GM21526 (cell line): ENCODE measurements at regions not wholly inside any gene's neighbourhood (a gene's known extent, or its start where the extent isn't known, plus 50 kb on each side); places are given as distances from the start of the nearest gene placed in this dataset.

Source experiments
- ATAC-seq: cut with Tn5 transposase; IDR thresholded peaks from one replicate; pipeline ENCODE4 v1.9.1; 2021; ENCODE audit warnings: moderate library complexity; ENCODE audit not compliant: unreplicated experiment, low FRiP score

- ATAC-seq: no peak
Observed at GRCh38 chr13:32859707-32860292, 156.4 kb upstream of the KL start.

GRCh38 chr13:32861304-32861703, 154.9 kb upstream of the KL start:
- ATAC-seq: no peak

- ATAC-seq: no peak
Observed at GRCh38 chr13:32863596-32863995, 152.6 kb upstream of the KL start.

- no peak for ATAC-seq
Observed at GRCh38 chr13:32866921-32867320, 149.3 kb upstream of the KL start.

- ATAC-seq: no peak
Observed at GRCh38 chr13:32877491-32877890, 138.7 kb upstream of the KL start.

GRCh38 chr13:32878163-32878562, 138.1 kb upstream of the KL start:
- no peak for ATAC-seq

GRCh38 chr13:32880636-32881035, 135.6 kb upstream of the KL start:
- no peak for ATAC-seq

GRCh38 chr13:32881074-32881776, 135.0 kb upstream of the KL start:
- ATAC-seq: no peak

- no peak for ATAC-seq
Observed at GRCh38 chr13:32881777-32882145, 134.5 kb upstream of the KL start.

GRCh38 chr13:32882691-32883090, 133.5 kb upstream of the KL start:
- ATAC-seq: no peak

GRCh38 chr13:32883474-32883873, 132.7 kb upstream of the KL start:
- ATAC-seq: no peak

GRCh38 chr13:32887617-32888016, 128.6 kb upstream of the KL start:
- ATAC-seq: no peak

GRCh38 chr13:32889986-32890565, 126.1 kb upstream of the KL start:
- no peak for ATAC-seq

GRCh38 chr13:32893176-32893575, 123.0 kb upstream of the KL start:
- no peak for ATAC-seq

GRCh38 chr13:32894589-32895001, 121.6 kb upstream of the KL start:
- ATAC-seq: no peak

GRCh38 chr13:32895296-32895695, 120.9 kb upstream of the KL start:
- ATAC-seq: no peak

- ATAC-seq: no peak
Observed at GRCh38 chr13:32897296-32897695, 118.9 kb upstream of the KL start.

GRCh38 chr13:32902029-32902780, 114.0 kb upstream of the KL start:
- ATAC-seq: no peak

- no peak for ATAC-seq
Observed at GRCh38 chr13:32902874-32903273, 113.3 kb upstream of the KL start.

GRCh38 chr13:32903720-32904119, 112.5 kb upstream of the KL start:
- no peak for ATAC-seq

GRCh38 chr13:32904266-32904665, 112.0 kb upstream of the KL start:
- no peak for ATAC-seq
